Vagina (tissue), 2 donors: ENCODE measurements at regions not wholly inside any gene's neighbourhood (a gene's known extent, or its start where the extent isn't known, plus 50 kb on each side); places are given as distances from the start of the nearest gene placed in this dataset.

Source experiments
- POLR2A ChIP-seq, 2 donors: fragments of 450-650 bp; IDR thresholded peaks; one replicate each; pipeline ENCODE4 v1.6.1; 2017; ENCODE audit warnings: antibody characterized with exemption in 2 of 2, mild to moderate bottlenecking in 2 of 2, moderate library complexity in 2 of 2
- TF ChIP-seq, protein P1 (sequence below), 3 experiments: fragments of 450-650 bp in 2 of 3; fragments of 200-600 bp in 1 of 3; sonication (generic) in 1 of 3; IDR thresholded peaks; one replicate each; pipeline ENCODE4 v1.5.1; 2017 to 2019; ENCODE audit warnings: antibody characterized with exemption in 3 of 3, mild to moderate bottlenecking in 2 of 3, moderate library complexity in 2 of 3

DNA sequence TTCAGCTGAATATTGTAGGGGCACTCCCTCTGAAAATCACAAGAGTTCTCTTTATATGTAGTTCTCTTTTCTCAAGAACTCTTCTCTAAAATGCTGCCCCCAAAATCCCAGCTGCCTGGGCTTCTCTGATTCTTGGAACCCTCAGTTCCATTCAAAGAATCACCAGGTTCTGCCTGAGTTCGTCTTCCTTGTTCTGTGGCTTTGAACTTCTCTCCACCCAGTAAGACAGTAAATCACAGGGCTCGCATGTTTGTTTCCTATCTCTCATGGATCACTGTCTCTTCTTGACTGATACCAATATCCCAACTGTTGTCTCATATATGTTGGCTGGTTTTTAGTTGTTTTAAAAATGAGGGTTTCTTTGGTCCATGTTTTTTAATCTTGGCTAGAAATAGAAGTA is 359.5 kb upstream of the CBLB start:
- TF ChIP-seq, protein P1, sequence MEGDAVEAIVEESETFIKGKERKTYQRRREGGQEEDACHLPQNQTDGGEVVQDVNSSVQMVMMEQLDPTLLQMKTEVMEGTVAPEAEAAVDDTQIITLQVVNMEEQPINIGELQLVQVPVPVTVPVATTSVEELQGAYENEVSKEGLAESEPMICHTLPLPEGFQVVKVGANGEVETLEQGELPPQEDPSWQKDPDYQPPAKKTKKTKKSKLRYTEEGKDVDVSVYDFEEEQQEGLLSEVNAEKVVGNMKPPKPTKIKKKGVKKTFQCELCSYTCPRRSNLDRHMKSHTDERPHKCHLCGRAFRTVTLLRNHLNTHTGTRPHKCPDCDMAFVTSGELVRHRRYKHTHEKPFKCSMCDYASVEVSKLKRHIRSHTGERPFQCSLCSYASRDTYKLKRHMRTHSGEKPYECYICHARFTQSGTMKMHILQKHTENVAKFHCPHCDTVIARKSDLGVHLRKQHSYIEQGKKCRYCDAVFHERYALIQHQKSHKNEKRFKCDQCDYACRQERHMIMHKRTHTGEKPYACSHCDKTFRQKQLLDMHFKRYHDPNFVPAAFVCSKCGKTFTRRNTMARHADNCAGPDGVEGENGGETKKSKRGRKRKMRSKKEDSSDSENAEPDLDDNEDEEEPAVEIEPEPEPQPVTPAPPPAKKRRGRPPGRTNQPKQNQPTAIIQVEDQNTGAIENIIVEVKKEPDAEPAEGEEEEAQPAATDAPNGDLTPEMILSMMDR (IDR thresholded peaks at IDR 0.05), result no peak
- TF ChIP-seq POLR2A (IDR thresholded peaks at IDR 0.05), result no peak
